Eye (tissue), 1 donor: ENCODE measurements at regions not wholly inside any gene's neighbourhood (a gene's known extent, or its start where the extent isn't known, plus 50 kb on each side); places are given as distances from the start of the nearest gene placed in this dataset.
"Not testable (repeated sequence)": the region's sequence is repeated elsewhere in the genome, so short reads cannot be mapped to it uniquely, and the experiment has no call there.

Source experiments
- DNase-seq: peaks from one replicate; pipeline ENCODE4 v3.0.0-alpha.2; 2015

DNA sequence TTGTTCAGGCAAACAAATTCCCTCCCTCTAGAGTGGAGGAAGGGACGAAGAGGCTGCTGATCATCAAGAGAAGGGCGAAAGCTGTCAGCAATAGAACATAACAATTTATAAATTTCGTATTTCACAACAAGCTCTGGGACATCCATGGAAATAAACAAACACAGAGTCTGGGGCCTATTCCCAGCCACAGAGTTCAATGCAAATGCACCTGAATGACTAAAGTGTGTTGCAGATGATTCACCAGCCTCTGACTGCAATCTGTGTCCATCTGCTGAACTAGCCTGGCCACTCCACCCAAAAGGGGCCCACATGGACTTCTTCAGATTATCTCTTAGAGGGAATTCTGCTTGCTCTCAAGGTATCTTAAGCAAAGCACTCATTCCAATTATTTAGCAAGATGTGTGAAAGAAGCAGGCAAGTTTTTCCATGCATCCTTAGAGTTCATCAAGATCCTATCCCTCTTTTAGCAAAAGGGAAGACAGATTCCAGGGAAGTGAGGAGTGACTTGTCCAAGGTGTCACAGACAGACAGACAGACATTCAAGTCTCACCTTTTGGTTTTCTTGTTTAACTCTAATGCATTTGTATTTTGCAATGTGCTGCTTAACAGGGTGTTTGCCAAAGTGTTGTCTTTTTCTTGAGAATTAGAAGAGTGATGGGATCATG lies 307.8 kb upstream of the PAPPA start:
- DNase-seq: no peak

DNA sequence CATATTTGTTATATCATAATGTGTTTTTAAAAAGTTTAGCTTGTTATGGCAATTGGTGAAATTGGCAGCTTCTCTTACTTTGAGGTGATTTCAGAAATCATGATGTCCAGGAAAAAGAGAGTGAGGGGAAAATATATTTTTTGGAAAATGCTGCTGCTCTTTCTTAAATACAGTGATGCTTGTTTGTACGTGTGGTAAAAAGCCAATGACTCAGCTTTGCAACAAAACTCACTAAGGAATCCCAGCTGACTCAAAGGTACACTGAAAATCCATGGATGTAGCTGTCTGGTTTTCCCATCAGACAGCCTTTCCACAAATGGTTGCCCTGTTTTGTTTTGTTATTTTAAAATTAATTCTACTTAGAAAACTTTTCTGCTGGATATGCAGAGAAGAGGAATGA lies 306.4 kb upstream of the PAPPA start:
- DNase-seq: no peak

GRCh38 chr9:115849679-115850412 lies 303.7 kb upstream of the PAPPA start:
- peak; percentile 13 for DNase-seq

DNA sequence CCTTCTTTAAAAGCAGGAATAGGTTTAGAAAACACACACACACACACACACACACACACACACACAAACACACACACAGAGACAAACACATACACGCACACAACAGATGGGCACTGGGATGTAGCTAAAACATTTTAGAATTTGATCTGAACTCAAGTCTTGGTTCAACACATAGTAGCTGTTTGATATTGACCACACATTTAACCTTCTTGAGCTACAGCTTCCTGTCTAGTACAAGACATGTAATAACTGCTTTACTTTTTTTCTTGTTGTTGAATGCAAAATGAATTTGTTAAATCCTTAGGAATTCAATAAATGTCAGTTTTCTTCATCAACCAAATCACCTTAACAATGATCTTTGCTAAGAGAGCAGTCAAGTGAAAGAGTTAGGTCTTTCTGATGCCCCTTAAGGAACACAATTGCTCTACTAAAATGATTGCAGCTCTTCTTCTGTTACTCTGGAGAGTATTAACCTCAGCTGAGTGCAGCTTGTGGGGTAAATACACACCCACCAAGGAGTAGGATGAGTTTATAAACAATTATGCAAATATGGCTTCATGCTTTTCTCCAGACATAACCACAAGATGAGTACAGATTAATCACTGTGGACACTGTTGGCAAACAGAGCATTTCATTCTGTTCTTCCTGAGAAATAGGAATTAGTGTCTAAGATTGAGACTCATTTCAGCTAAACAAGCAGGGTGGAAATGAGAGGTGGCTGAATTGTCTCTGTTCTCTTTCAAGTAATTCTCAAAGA lies 302.9 kb upstream of the PAPPA start:
- DNase-seq: peak; percentile 1

DNA sequence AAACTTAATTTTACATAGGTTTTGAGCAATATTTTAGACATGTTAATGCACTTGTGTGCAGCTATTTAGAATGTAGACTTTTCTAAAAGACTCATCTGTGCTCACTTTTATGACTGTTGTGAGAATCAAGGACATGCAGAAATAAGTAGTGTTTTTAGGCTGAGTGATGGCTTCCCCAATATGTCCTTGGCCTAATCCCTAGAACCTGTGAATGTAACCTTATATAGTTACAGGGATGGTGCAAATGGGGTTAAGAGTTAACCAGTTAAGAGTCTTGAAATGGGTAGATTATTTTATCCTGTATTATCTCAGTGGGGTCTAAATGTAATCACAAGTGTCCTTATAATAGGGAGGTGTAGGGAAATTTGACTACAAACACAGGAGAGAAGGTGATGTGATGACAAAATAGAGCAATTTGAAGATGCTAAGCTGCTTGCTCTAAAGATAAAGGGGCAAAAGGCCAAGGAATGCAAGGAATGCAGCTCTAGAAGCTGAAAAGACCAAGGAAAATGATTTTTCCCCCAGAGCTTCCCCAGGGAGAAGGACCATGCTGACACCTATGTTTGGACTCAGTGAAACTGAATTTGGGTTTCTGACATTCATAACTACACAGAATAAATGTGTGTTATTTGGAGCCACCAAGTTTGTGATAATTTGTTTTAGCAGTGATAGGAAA lies 298.0 kb upstream of the PAPPA start:
- DNase-seq: no peak

DNA sequence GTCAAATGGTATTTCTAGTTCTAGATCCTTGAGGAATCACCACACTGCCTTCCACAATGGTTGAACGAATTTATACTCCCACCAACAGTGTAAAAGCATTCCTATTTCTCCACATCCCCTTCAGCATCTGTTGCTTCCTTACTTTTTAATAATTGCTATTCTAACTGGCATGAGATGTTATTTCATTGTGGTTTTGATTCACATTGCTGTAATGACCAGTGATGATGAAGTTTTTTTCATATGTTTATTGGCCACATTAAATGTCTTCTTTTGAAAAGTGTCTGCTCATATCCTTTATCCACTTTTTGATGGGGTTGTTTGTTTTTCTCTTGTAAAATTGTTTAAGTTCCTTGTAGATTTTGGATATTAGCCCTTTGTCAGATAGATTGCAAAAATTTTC lies 295.2 kb upstream of the PAPPA start:
- not testable (repeated sequence) for DNase-seq

GRCh38 chr9:115862021-115862420 lies 291.6 kb upstream of the PAPPA start:
- DNase-seq: no peak

- no peak for DNase-seq
These were observed 289.0 kb upstream of the PAPPA start for GRCh38 chr9:115864581-115864980.

DNA sequence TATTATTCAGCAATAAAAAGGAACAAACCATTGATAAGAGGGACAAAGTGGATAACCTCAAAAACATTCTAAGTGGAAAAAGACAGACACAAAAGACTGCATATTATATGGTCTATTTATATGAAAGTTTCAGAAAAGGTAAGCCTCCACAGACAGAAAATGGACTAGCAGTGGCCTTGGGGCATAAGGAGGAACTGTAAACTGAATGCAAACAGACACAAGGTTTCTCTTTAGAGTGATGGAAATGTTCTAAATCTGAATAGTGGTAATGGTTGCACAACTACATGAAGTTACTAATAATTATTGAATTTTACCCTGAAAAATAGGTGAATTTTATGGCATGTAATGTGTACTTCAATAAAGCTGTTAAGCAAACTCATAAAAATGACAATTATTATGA lies 286.3 kb upstream of the PAPPA start:
- no peak for DNase-seq

DNA sequence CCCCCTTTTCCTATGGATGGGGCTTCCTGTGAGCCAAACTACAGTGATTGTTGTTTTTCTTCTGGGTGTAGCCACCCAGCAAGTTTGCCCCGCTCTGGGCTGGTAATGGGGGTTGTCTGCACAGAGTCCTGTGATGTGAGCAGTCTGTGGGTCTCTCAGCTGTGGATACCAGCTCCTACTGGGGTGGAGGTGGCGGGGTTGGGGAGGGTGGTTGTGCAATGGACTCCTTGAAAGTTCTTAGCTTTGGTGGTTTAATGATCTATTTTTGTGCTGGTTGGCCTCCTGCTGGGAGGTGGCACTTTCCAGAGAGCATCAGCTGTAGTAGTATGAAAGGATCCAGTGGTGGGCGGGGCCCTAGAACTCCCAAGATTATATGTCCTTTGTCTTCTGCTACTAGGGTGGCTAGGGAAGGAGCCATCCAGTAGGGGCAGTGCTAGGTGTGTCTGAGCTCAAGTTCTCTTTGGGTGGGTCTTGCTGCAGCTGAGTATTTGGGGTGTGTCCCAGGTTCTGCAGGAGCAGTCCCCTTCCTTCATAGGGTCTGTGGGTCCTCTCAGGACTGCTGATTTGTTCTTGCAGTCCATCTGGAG lies 275.6 kb upstream of the PAPPA start:
- no peak for DNase-seq

DNA sequence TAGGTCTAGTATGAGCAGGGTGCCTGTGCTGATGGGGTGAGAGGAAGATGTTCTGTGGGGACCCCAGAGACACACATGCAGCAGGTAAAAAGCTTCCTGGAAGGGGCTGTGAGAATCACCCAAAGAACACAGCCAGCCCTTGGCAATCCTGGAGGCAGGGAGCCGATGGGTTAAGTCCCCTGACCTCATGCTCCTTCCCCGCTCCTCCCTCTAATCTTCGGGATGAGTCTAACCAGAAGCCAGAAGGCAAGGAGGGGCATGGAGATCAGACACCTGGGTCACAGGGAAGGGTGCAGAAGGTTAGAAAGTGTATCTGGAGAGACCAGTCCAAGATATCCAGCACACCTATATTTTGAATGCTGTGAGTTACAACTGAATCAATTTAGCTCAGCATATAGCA lies 274.1 kb upstream of the PAPPA start:
- no peak for DNase-seq

- no peak for DNase-seq
These were observed 273.2 kb upstream of the PAPPA start for GRCh38 chr9:115880221-115880885.

DNA sequence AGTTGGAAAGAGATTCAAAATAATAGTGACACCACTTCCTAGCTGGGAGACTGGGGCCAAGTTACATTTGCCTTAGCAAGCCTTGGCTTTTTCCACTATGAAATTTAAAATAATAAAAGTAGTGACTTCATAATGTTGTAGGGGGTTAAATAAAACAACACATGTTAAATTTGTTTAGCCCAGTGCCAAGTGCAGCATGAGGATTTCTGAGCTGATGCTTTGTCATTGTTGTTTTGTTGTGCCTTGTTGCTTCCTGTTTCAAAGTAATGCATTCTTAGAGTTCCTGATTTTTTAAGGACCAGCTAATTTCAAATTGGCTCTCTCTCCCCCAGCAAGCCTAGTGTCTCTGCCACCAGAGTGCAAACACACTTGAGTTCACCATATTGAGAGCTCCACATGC lies 270.7 kb upstream of the PAPPA start:
- peak; percentile 18 for DNase-seq

DNA sequence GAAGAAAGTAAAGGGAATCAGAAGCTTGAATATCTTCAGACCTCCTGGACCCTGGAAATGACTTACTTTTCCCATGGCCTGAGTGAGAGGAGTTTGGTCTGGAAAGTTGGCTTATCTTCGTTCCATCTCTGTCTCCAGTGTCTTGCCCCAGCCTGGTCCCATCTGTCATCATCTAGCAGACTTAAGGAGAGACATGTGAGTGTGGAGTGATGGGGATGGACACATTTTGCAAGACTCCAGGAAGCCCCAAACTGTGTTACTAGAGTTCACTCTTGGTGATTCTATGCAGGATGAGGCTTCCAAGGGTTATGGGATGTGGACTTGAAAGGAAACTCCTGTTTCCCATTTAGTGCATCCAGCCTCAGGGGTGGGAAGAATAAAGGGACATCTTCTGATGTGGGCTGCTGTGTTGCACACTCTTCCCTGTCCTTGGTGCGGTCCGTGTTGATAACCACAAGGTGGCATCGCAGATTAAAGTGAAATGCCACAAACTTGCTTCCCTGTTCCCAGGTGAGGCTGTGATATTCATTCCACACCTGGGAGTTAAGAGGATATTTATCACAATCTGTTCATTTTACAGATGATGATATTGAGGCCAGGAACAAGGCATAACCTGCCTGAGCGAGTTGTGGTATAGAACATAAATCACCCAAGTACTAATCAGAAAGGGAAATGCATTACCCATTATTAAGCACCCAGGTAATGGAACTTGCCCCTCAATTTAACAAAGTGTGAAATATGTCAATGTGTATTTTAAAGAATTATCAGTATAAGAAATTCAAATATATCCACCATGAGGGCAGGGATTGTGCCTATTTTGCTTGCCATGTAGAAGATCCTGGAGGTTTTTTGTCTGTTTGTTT lies 269.9 kb upstream of the PAPPA start:
- peak; percentile 35 for DNase-seq

GRCh38 chr9:115884846-115885245 lies 268.7 kb upstream of the PAPPA start:
- DNase-seq: no peak

DNA sequence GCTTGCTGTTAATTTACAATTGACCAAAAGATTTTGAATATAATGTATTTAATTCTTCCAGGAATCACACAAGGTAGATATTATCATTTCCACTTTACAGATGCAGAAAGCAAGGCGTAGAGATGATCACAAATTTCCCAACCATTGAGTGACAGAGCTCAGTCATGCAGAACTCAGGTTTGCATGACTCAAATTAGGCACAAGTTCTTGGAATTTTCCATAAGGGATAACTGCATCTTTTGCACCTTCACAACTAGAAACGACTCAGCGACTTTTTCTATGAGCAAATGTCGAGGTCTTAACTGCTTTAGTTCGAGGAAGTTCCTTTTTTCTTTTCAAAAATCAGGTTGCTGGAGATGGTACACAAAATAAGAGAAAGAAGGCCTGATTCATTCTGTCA lies 265.5 kb upstream of the PAPPA start:
- DNase-seq: no peak

- no peak for DNase-seq
These were observed 261.7 kb upstream of the PAPPA start for GRCh38 chr9:115891929-115892328.

- DNase-seq: not testable (repeated sequence)
These were observed 255.1 kb upstream of the PAPPA start for GRCh38 chr9:115898478-115898877.

GRCh38 chr9:115900698-115901097 lies 252.9 kb upstream of the PAPPA start:
- no peak for DNase-seq

GRCh38 chr9:115910959-115911358 lies 242.6 kb upstream of the PAPPA start:
- DNase-seq: no peak

- no peak for DNase-seq
These were observed 241.5 kb upstream of the PAPPA start for GRCh38 chr9:115912086-115912485.
